ENCODE measurements at regions not wholly inside any gene's neighbourhood (a gene's known extent, or its start where the extent isn't known, plus 50 kb on each side); places are given as distances from the start of the nearest gene placed in this dataset.

DNA sequence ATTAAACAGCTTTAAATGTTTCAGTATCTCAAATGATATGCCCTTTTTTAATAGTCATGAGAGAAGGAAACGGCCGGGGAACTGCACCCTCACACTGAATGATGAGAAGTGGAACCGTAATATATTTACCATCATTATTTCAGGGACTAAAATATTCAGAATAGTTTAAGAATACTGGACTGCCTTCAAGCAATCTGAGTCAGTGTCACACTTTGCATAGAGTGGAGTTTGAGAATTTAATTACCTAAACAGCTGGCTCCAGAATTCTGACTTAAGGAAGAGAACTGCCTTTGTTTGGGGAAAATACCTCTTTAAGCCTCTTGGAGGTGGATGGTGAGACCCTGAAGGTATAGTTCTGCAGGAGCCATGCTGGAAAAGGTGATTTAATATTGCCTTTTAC lies 135.9 kb upstream of the EPHA7 start:
- Histone ChIP-seq H3K4me1 (ENCODE audit: insufficient read depth) (no peaks in the 10 kb centered on the region), H3K4me3 (ENCODE audit: low read depth, low read length) (no peak overlapping the region), H3K27ac (ENCODE audit: low read depth) (no peak overlapping the region), H3K36me3 (ENCODE audit: insufficient read depth) (no peaks in the 10 kb centered on the region)
- 96% methylated on average over 3 of the region's 3 CpGs for WGBS
- no peak for DNase-seq (ENCODE audit: extremely low spot score)

DNA sequence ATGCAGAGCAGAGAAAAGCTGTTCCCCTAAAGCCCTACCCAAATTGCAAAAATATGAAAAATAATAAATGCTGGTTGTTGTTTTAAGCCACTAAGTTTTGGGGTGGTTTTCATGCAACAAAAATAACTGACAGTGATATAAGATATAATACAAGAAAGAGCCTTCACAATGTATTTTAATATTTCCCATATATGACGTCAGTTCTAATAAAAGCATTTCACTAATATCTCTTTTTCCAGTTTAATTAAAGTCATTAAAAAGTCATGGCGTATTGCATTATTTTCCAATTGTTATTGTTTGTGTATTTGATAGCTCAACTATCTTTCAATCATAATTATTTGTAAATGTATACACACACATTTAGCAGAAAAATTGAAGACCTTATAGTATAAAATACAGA lies 134.7 kb upstream of the EPHA7 start:
- no peak overlapping the region for H3K27ac ChIP-seq (ENCODE audit: low read depth)
- no peaks in the 10 kb centered on the region for H3K36me3 ChIP-seq (ENCODE audit: insufficient read depth)
- no peaks in the 10 kb centered on the region for H3K4me1 ChIP-seq (ENCODE audit: insufficient read depth)
- no peak overlapping the region for H3K4me3 ChIP-seq (ENCODE audit: low read depth, low read length)
- no peak for DNase-seq (ENCODE audit: extremely low spot score)
- WGBS: 92% methylated on average over 2 of the region's 2 CpGs

DNA sequence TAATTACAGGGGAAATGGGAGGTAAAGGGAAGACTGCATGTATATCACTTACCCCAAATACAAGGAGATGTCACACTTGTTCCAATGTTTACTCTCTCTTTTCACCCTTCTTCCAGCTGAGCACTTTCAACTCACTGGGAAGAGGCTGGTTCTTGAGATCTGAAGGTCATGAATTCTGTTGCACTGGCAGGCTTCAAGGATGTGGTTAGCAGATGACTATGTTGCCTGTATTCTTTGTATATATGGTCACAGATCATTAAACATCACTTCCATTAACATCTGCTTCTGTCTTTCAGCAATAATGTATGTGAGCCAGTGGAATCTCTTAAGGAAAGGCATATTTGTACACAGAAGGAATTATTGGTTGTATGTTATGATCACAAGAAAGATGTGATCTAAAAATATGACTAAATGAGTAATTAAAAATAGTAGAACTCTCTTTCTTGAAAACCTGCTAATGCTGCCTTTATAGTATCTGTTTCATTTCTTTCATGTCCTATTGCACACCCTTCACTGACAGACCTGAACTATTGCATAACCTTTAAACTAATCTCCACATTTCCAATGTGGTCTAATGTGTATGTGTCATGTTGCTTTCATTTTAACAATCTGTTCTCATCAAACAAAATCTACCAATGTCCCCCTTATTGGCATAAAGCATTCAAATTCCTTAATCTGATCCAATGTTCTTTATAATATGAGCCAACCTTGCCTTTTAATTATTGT lies 131.4 kb upstream of the EPHA7 start:
- Histone ChIP-seq H3K4me3 (ENCODE audit: low read depth, low read length) (no peak overlapping the region), H3K4me1 (ENCODE audit: insufficient read depth) (no peaks in the 10 kb centered on the region), H3K27ac (ENCODE audit: low read depth) (no peak overlapping the region), H3K36me3 (ENCODE audit: insufficient read depth) (no peaks in the 10 kb centered on the region)
- DNase-seq (ENCODE audit: extremely low spot score): no peak

DNA sequence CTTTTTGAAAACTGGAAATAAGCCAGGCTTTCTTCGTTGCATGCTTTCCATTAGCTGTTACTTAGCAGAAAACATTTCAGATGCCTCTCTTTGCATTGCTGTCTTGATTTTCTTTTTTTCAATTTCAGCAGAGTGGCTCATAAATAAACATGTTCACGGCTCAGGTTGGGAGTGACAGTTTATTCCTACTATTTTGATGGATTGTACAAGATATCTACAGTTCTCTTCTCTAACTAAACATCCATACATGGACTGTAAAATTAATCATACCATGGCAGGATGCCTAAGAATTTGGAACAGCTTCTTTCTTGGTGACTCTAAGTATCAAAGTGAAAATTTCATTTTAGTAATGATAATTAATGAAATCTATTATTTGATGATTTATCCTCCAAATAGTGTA lies 130.5 kb upstream of the EPHA7 start:
- H3K4me3 ChIP-seq (ENCODE audit: low read depth, low read length): no peak overlapping the region
- no peak overlapping the region for H3K27ac ChIP-seq (ENCODE audit: low read depth)
- 37% methylated on average over 2 of the region's 2 CpGs for WGBS
- DNase-seq (ENCODE audit: extremely low spot score): no peak
- H3K4me1 ChIP-seq (ENCODE audit: insufficient read depth): no peaks in the 10 kb centered on the region
- H3K36me3 ChIP-seq (ENCODE audit: insufficient read depth): no peaks in the 10 kb centered on the region

DNA sequence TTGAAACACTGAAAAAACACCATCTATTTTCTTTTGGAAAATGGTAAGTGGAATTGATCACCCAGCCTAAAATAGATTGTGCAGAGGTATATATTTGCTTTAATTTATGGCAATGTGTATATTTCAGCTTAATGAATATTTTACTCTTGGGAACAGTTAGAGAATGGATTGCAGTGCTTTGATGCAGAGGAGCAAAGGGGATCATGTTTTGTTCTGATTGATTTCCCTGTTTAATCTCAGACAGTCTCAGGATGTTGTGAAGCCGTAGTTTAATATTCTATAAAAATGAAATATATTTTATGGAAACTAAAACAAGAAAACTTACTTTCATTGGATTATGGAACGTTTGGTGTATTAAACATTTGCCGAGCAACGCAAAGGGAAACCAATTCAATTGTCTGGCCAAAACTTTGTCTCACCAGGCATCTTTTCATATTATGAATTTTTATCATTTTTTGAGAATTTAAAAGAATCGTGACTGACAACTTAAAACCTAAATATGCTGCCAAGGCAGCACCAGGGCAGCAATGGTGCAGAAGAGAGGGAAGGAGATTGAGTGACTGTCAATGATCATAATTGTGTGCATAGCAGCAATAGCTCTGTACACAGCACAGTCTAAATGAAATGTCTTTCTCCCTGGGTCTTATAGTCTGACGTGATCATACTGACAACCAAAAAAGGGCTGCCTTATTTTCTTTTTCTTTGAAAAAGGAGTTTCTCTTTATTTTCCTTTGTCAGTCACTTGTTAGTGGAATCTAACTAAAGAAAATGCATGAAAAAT lies 105.5 kb upstream of the EPHA7 start:
- WGBS: 80% methylated on average over 6 of the region's 6 CpGs
- Histone ChIP-seq H3K27ac (ENCODE audit: low read depth) (no peak overlapping the region), H3K4me3 (ENCODE audit: low read depth, low read length) (no peak overlapping the region), H3K36me3 (ENCODE audit: insufficient read depth) (no peaks in the 10 kb centered on the region), H3K4me1 (ENCODE audit: insufficient read depth) (no peaks in the 10 kb centered on the region)
- DNase-seq (ENCODE audit: extremely low spot score): no peak

DNA sequence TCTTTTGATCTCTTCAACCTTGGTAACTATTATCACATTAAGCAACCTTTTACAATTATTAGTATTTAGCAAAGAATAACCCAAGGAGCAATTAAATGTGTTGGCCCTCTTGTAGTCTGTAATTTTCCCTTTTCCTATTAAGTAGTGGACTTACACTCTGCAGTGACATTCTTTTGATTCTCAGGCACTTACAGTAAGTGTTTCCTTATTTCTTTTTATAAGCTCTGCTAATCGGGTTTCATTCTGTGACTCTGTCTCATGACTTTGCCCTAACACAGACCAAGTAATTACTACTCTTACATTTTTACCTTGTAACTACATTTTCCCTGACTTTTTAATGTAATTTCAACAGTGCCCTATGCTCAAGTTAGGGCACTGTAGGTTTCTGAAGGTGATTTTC lies 104.0 kb upstream of the EPHA7 start:
- 75% methylated on average over 1 of the region's 1 CpG for WGBS
- DNase-seq (ENCODE audit: extremely low spot score): no peak
- Histone ChIP-seq H3K4me3 (ENCODE audit: low read depth, low read length) (no peak overlapping the region), H3K36me3 (ENCODE audit: insufficient read depth) (no peaks in the 10 kb centered on the region), H3K4me1 (ENCODE audit: insufficient read depth) (no peaks in the 10 kb centered on the region), H3K27ac (ENCODE audit: low read depth) (no peak overlapping the region)

DNA sequence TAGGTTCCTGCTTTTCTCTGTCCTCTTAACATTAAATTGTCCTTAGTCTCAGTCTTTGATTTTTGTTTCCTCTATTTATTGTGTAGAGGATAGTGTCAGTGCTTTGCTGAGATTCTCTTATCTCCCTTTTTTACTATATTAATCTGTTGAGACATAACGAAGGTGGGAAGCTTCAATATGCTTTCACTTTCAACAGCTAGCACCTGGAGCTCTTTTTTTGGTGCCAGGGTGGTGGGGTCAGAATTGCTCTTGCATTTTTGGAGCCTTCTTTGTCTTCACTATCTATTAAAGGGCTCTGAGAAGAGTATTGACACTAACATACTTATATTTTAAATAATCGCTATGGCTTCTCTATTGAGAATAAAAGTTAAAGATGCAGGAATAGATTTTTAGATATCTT lies 97.1 kb upstream of the EPHA7 start:
- H3K4me3 ChIP-seq (ENCODE audit: low read depth, low read length): no peak overlapping the region
- DNase-seq (ENCODE audit: extremely low spot score): no peak
- no peaks in the 10 kb centered on the region for H3K36me3 ChIP-seq (ENCODE audit: insufficient read depth)
- no peak overlapping the region for H3K27ac ChIP-seq (ENCODE audit: low read depth)
- H3K4me1 ChIP-seq (ENCODE audit: insufficient read depth): no peaks in the 10 kb centered on the region
- WGBS: 83% methylated on average over 2 of the region's 2 CpGs

DNA sequence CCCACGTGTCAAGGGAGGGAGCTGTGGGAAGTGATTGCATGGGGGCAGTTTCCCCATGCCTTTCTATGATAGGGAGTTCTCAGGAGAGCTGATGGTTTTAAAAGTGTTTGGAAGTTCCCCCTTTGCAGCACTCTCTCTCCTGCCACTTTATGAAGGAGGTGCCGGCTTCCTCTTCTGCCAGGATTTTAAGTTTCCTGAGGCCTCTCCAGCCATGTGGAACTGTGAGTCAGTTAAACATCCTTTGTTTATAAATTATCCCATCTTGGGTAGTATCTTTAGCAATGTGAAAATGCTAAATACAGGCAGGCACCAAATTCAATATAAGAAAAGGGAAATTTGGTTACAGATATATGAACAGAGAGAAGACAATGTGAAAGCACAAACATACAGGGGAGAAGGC lies 96.4 kb upstream of the EPHA7 start:
- no peak overlapping the region for H3K27ac ChIP-seq (ENCODE audit: low read depth)
- no peak overlapping the region for H3K4me3 ChIP-seq (ENCODE audit: low read depth, low read length)
- H3K4me1 ChIP-seq (ENCODE audit: insufficient read depth): no peaks in the 10 kb centered on the region
- DNase-seq (ENCODE audit: extremely low spot score): no peak
- WGBS: 57% methylated on average over 2 of the region's 2 CpGs
- no peaks in the 10 kb centered on the region for H3K36me3 ChIP-seq (ENCODE audit: insufficient read depth)

DNA sequence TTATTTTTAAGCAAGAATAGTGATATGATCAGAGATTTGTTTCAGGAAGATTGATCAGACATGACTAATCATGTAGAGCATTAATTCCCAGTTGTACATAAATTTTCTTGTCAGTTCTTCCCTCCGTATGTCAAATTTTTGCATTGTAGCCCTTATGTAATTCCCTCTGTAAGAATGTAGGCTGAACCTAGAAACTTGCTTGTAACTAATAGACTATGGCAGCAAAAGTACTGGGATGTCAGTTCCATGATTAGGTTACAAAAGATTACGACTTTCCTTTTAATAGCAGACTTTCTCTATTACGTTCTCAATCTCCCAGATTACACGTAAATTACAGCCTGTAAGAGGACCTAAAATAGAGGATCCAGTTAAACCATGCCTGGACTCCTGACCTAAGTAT lies 79.4 kb upstream of the EPHA7 start:
- no peak overlapping the region for H3K4me3 ChIP-seq (ENCODE audit: low read depth, low read length)
- no peaks in the 10 kb centered on the region for H3K4me1 ChIP-seq (ENCODE audit: insufficient read depth)
- DNase-seq (ENCODE audit: extremely low spot score): no peak
- H3K36me3 ChIP-seq (ENCODE audit: insufficient read depth): no peaks in the 10 kb centered on the region
- H3K27ac ChIP-seq (ENCODE audit: low read depth): no peak overlapping the region
- 86% methylated on average over 4 of the region's 4 CpGs for WGBS

DNA sequence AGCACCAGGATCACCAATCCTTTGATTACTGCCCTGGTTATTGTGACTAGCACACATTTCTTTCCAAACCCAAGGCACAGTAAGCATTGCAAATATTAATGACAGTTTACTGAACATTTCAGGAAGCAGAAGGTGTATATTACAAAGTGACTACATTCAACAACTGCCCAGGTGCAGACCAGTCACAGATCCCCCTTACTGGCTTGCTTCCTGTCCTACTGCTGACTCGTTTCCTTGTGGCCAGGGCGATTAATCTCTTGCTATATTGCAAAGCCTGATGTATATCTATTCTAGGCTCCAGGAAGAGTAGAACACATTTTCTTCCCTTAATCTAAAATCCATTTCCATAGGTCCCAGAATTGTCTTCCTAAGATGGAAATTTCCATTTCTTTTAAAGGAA lies 77.2 kb upstream of the EPHA7 start:
- Histone ChIP-seq H3K4me1 (ENCODE audit: insufficient read depth) (no peaks in the 10 kb centered on the region), H3K36me3 (ENCODE audit: insufficient read depth) (no peaks in the 10 kb centered on the region), H3K4me3 (ENCODE audit: low read depth, low read length) (no peak overlapping the region), H3K27ac (ENCODE audit: low read depth) (no peak overlapping the region)
- 65% methylated on average over 2 of the region's 2 CpGs for WGBS
- no peak for DNase-seq (ENCODE audit: extremely low spot score)

DNA sequence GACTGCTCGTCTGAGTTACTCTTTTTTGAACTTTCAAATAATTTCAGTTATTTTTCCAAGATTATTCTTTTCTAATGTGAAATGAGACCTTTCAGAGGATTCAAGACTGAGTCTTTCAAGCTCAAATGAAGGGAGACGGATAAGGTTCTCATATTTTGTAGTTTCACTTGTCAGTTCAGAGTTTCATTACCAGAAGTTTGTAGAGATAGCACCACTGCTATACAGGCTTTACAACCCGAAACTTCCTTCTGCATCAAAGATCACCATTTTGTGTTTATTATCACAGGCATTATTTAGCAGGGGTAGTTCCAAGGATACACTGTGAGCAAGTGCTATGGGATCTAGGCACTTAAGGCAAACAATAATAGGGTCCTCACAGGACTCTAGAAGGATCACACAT lies 74.7 kb upstream of the EPHA7 start:
- no peak for DNase-seq (ENCODE audit: extremely low spot score)
- WGBS: 89% methylated on average over 3 of the region's 3 CpGs
- H3K27ac ChIP-seq (ENCODE audit: low read depth): no peak overlapping the region
- H3K4me1 ChIP-seq (ENCODE audit: insufficient read depth): no peaks in the 10 kb centered on the region
- no peak overlapping the region for H3K4me3 ChIP-seq (ENCODE audit: low read depth, low read length)
- no peaks in the 10 kb centered on the region for H3K36me3 ChIP-seq (ENCODE audit: insufficient read depth)

DNA sequence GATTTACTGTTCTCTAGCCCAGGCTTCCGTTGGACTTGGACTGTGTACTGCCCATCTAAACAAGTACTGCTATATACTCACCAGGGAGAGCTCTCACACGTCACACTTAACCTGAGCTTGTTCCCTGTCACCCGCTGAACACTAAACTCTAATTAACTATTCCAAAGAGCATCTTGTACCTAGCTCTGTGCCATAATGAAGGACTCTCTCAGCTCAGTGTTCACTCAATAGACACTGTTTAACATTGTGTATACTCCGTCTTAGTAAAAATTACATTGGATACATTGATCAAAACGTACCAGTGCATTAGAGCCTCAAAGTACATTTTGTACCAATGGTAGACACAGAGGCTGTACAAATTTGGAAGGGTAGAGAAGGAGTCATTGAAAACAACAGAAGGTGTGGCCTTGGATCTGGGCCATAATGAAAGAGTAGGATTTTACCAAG lies 55.4 kb upstream of the EPHA7 start:
- no peak for DNase-seq (ENCODE audit: extremely low spot score)
- no peak overlapping the region for H3K4me3 ChIP-seq (ENCODE audit: low read depth, low read length)
- no peaks in the 10 kb centered on the region for H3K4me1 ChIP-seq (ENCODE audit: insufficient read depth)
- 72% methylated on average over 5 of the region's 5 CpGs for WGBS
- no peak overlapping the region for H3K27ac ChIP-seq (ENCODE audit: low read depth)
- H3K36me3 ChIP-seq (ENCODE audit: insufficient read depth): no peaks in the 10 kb centered on the region

DNA sequence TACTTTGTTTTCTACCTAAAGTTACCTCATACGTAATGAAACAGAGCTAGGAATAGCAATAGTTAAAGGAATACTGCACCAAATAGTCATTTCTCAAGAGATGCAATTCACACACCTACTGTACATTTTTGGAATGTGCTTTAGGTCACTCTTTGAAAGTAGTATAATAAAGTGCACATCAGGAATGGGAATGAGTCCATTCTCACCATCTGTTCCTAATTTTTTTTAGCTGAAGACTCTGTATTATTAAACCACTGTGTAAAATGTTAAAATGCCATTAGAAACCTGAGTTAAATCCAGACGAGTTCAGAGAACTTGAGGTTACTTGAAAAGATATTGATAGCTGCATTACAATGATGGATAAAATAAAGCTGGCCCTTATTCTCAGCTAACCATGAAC lies 51.9 kb upstream of the EPHA7 start:
- no peaks in the 10 kb centered on the region for H3K36me3 ChIP-seq (ENCODE audit: insufficient read depth)
- no peak for DNase-seq (ENCODE audit: extremely low spot score)
- H3K4me1 ChIP-seq (ENCODE audit: insufficient read depth): no peaks in the 10 kb centered on the region
- WGBS: 79% methylated on average over 2 of the region's 2 CpGs
- no peak overlapping the region for H3K4me3 ChIP-seq (ENCODE audit: low read depth, low read length)
- no peak overlapping the region for H3K27ac ChIP-seq (ENCODE audit: low read depth)

Data from urinary bladder (tissue), 3 donors.